Activated CD4-positive, alpha-beta T cell treated with anti-CD3 and anti-CD28 coated beads, Interleukin-2, amount 50 U/mL, for 1 hour (primary cell): ENCODE measurements at regions not wholly inside any gene's neighbourhood (a gene's known extent, or its start where the extent isn't known, plus 50 kb on each side); places are given as distances from the start of the nearest gene placed in this dataset.
"Not testable (repeated sequence)": the region's sequence is repeated elsewhere in the genome, so short reads cannot be mapped to it uniquely, and the experiment has no call there.

Experiments
- DNase-seq: peaks from one replicate; pipeline ENCODE4 v3.0.0-alpha.2; 2020

GRCh38 chr5:108581026-108581425, 166.7 kb upstream of the FER start:
- no peak for DNase-seq

GRCh38 chr5:108579236-108579635, 168.5 kb upstream of the FER start:
- DNase-seq, result no peak

- DNase-seq, result no peak
These were observed 168.9 kb upstream of the FER start for GRCh38 chr5:108578791-108579190.

- DNase-seq, result no peak
These were observed 180.3 kb upstream of the FER start for GRCh38 chr5:108567429-108567828.

- DNase-seq, result no peak
These were observed 182.5 kb upstream of the FBXL17 start for GRCh38 chr5:108564441-108564840.

GRCh38 chr5:108562205-108562454, 180.2 kb upstream of the FBXL17 start:
- DNase-seq, result no peak

- no peak for DNase-seq
These were observed 179.7 kb upstream of the FBXL17 start for GRCh38 chr5:108561416-108562204.

- DNase-seq, result no peak
These were observed 178.7 kb upstream of the FBXL17 start for GRCh38 chr5:108560581-108560980.

GRCh38 chr5:108560166-108560565, 178.3 kb upstream of the FBXL17 start:
- DNase-seq, result no peak

GRCh38 chr5:108558840-108559239, 176.9 kb upstream of the FBXL17 start:
- DNase-seq, result not testable (repeated sequence)

- DNase-seq, result not testable (repeated sequence)
These were observed 176.2 kb upstream of the FBXL17 start for GRCh38 chr5:108558142-108558541.

GRCh38 chr5:108557686-108558085, 175.8 kb upstream of the FBXL17 start:
- no peak for DNase-seq

- DNase-seq, result no peak
These were observed 174.7 kb upstream of the FBXL17 start for GRCh38 chr5:108556441-108557145.

GRCh38 chr5:108548684-108549596, 167.0 kb upstream of the FBXL17 start:
- no peak for DNase-seq

GRCh38 chr5:108546939-108547338, 165.0 kb upstream of the FBXL17 start:
- no peak for DNase-seq

GRCh38 chr5:108545301-108545700, 163.4 kb upstream of the FBXL17 start:
- DNase-seq, result no peak

GRCh38 chr5:108543486-108543885, 161.6 kb upstream of the FBXL17 start:
- DNase-seq, result no peak

GRCh38 chr5:108541836-108542235, 159.9 kb upstream of the FBXL17 start:
- DNase-seq, result no peak

GRCh38 chr5:108536321-108536720, 154.4 kb upstream of the FBXL17 start:
- no peak for DNase-seq

GRCh38 chr5:108532129-108532445, 150.2 kb upstream of the FBXL17 start:
- DNase-seq, result not testable (repeated sequence)

- DNase-seq, result no peak
These were observed 149.7 kb upstream of the FBXL17 start for GRCh38 chr5:108531367-108532128.

- no peak for DNase-seq
These were observed 148.8 kb upstream of the FBXL17 start for GRCh38 chr5:108530706-108531105.

- DNase-seq, result no peak
These were observed 147.5 kb upstream of the FBXL17 start for GRCh38 chr5:108529381-108529780.
